ENCODE measurements at regions not wholly inside any gene's neighbourhood (a gene's known extent, or its start where the extent isn't known, plus 50 kb on each side); places are given as distances from the start of the nearest gene placed in this dataset.

GRCh38 chr6:81838031-81838430 is 85.5 kb upstream of the TENT5A start:
- no peak for TF ChIP-seq CTCF (IDR thresholded peaks at IDR 0.05)
- TF ChIP-seq POLR2AphosphoS5 (IDR thresholded peaks at IDR 0.05) = no peak
- TF ChIP-seq POLR2A (IDR thresholded peaks at IDR 0.05) = no peak

All from prostate gland (tissue), 2 donors.